ENCODE measurements at regions not wholly inside any gene's neighbourhood (a gene's known extent, or its start where the extent isn't known, plus 50 kb on each side); places are given as distances from the start of the nearest gene placed in this dataset.

- 0 out of 2 replicates have a peak, but pooled peaks cover 3% of the 10 kb centered on the region for H3K4me1 ChIP-seq
- H3K9me3 ChIP-seq, result no peaks in the 10 kb centered on the region
- intact Hi-C loops (cut with micrococcal nuclease; ENCODE audit: unreplicated experiment), result no loop called here
- H3K27me3 Mint-ChIP-seq (ENCODE audit: insufficient read depth, unreplicated experiment), result no peaks in the 10 kb centered on the region
- DNase-seq, result no peak
- CTCF ChIA-PET, result no interaction called here
- H3K4me3 Mint-ChIP-seq (ENCODE audit: unreplicated experiment), result no peak overlapping the region
- H3K4me1 Mint-ChIP-seq (ENCODE audit: low read depth, unreplicated experiment), result no peaks in the 10 kb centered on the region
- POLR2A ChIA-PET, result no interaction called here
- no peak overlapping the region for H3K4me3 ChIP-seq (ENCODE audit: low read depth, low read length)
- no peaks in the 10 kb centered on the region for H3K36me3 ChIP-seq (ENCODE audit: control insufficient read depth, insufficient read depth, low read length)
- no peak for TF ChIP-seq CTCF (IDR thresholded peaks at IDR 0.05; ENCODE audit: insufficient read depth in 1 of 2, low read depth in 1 of 2, low read length in 1 of 2, severe bottlenecking in 1 of 2, unreplicated experiment in 1 of 2)
- BruUV-seq (replicated peaks), result no TSS peak
- no peak overlapping the region for H3K27ac Mint-ChIP-seq (ENCODE audit: unreplicated experiment)
- H3K27me3 ChIP-seq (replicated peaks; ENCODE audit: control insufficient read depth, insufficient read depth, low read length), result no peaks in the 10 kb centered on the region
- H3K9me3 Mint-ChIP-seq (ENCODE audit: unreplicated experiment), result no peaks in the 10 kb centered on the region
- no peaks in the 10 kb centered on the region for H3K36me3 Mint-ChIP-seq (ENCODE audit: insufficient read depth, unreplicated experiment)
These were observed 472.8 kb upstream of the KCNMB2 start for GRCh38 chr3:178063461-178063860.

- H3K27me3 ChIP-seq (replicated peaks; ENCODE audit: control insufficient read depth, insufficient read depth, low read length), result no peaks in the 10 kb centered on the region
- no TSS peak for BruUV-seq (replicated peaks)
- no peak for DNase-seq
- CTCF ChIA-PET, result no interaction called here
- no peak overlapping the region for H3K4me3 ChIP-seq (ENCODE audit: low read depth, low read length)
- intact Hi-C loops (cut with micrococcal nuclease; ENCODE audit: unreplicated experiment), result no loop called here
- H3K36me3 ChIP-seq (ENCODE audit: control insufficient read depth, insufficient read depth, low read length), result no peaks in the 10 kb centered on the region
- H3K27me3 Mint-ChIP-seq (ENCODE audit: insufficient read depth, unreplicated experiment), result no peaks in the 10 kb centered on the region
- H3K4me1 Mint-ChIP-seq (ENCODE audit: low read depth, unreplicated experiment), result no peaks in the 10 kb centered on the region
- POLR2A ChIA-PET, result no interaction called here
- no peaks in the 10 kb centered on the region for H3K9me3 Mint-ChIP-seq (ENCODE audit: unreplicated experiment)
- no peaks in the 10 kb centered on the region for H3K9me3 ChIP-seq
- no peak for TF ChIP-seq CTCF (IDR thresholded peaks at IDR 0.05; ENCODE audit: insufficient read depth in 1 of 2, low read depth in 1 of 2, low read length in 1 of 2, severe bottlenecking in 1 of 2, unreplicated experiment in 1 of 2)
- no peaks in the 10 kb centered on the region for H3K4me1 ChIP-seq
- H3K36me3 Mint-ChIP-seq (ENCODE audit: insufficient read depth, unreplicated experiment), result no peaks in the 10 kb centered on the region
- no peak overlapping the region for H3K27ac Mint-ChIP-seq (ENCODE audit: unreplicated experiment)
- no peak overlapping the region for H3K4me3 Mint-ChIP-seq (ENCODE audit: unreplicated experiment)
These were observed 468.5 kb upstream of the KCNMB2 start for GRCh38 chr3:178067721-178068120.

GRCh38 chr3:178072391-178073305 lies 463.6 kb upstream of the KCNMB2 start:
- CTCF ChIA-PET, result no interaction called here
- TF ChIP-seq CTCF (IDR thresholded peaks at IDR 0.05; ENCODE audit: insufficient read depth in 1 of 2, low read depth in 1 of 2, low read length in 1 of 2, severe bottlenecking in 1 of 2, unreplicated experiment in 1 of 2), result no peak
- no TSS peak for BruUV-seq (replicated peaks)
- Histone ChIP-seq H3K9me3 (no peaks in the 10 kb centered on the region), H3K27me3 (replicated peaks; ENCODE audit: control insufficient read depth, insufficient read depth, low read length) (no peaks in the 10 kb centered on the region), H3K4me1 (no peaks in the 10 kb centered on the region), H3K4me3 (ENCODE audit: low read depth, low read length) (no peak overlapping the region), H3K36me3 (ENCODE audit: control insufficient read depth, insufficient read depth, low read length) (no peaks in the 10 kb centered on the region)
- Mint-ChIP-seq H3K36me3 (ENCODE audit: insufficient read depth, unreplicated experiment) (no peaks in the 10 kb centered on the region), H3K4me3 (ENCODE audit: unreplicated experiment) (no peak overlapping the region), H3K9me3 (ENCODE audit: unreplicated experiment) (no peaks in the 10 kb centered on the region), H3K4me1 (ENCODE audit: low read depth, unreplicated experiment) (no peaks in the 10 kb centered on the region), H3K27me3 (ENCODE audit: insufficient read depth, unreplicated experiment) (no peaks in the 10 kb centered on the region), H3K27ac (ENCODE audit: unreplicated experiment) (no peak overlapping the region)
- intact Hi-C loops (cut with micrococcal nuclease; ENCODE audit: unreplicated experiment), result no loop called here
- POLR2A ChIA-PET, result no interaction called here
- DNase-seq, result no peak

All from Caco-2 (cell line).